Kidney epithelial cell (primary cell): ENCODE measurements at regions not wholly inside any gene's neighbourhood (a gene's known extent, or its start where the extent isn't known, plus 50 kb on each side); places are given as distances from the start of the nearest gene placed in this dataset.

ENCODE experiments used
- DNase-seq: peaks from one replicate; pipeline ENCODE4 v3.0.0-alpha.2; 2010; ENCODE audit warnings: low read depth
- H3K27me3 ChIP-seq: 2 replicates; pipeline ENCODE4 v1.6.0; 2011; ENCODE audit warnings: low read length; ENCODE audit not compliant: control insufficient read depth, insufficient read depth
- H3K36me3 ChIP-seq: 2 replicates; pipeline ENCODE4 v1.5.1; 2011; ENCODE audit warnings: low read length; ENCODE audit not compliant: control insufficient read depth, insufficient read depth
- H3K4me3 ChIP-seq: 2 replicates; pipeline ENCODE4 v1.5.1; 2011; ENCODE audit warnings: low read depth, mild to moderate bottlenecking, control low read depth, low read length
- TF ChIP-seq, protein P1 (sequence below): IDR thresholded peaks from 2 replicates; pipeline ENCODE4 v1.5.1; 2011; ENCODE audit warnings: mild to moderate bottlenecking, moderate library complexity, low read length, control low read depth, inconsistent platforms; ENCODE audit not compliant: insufficient read depth, poor library complexity, severe bottlenecking

- Histone ChIP-seq H3K4me3 (no peak overlapping the region), H3K27me3 (no peaks in the 10 kb centered on the region), H3K36me3 (no peaks in the 10 kb centered on the region)
- TF ChIP-seq, protein P1, sequence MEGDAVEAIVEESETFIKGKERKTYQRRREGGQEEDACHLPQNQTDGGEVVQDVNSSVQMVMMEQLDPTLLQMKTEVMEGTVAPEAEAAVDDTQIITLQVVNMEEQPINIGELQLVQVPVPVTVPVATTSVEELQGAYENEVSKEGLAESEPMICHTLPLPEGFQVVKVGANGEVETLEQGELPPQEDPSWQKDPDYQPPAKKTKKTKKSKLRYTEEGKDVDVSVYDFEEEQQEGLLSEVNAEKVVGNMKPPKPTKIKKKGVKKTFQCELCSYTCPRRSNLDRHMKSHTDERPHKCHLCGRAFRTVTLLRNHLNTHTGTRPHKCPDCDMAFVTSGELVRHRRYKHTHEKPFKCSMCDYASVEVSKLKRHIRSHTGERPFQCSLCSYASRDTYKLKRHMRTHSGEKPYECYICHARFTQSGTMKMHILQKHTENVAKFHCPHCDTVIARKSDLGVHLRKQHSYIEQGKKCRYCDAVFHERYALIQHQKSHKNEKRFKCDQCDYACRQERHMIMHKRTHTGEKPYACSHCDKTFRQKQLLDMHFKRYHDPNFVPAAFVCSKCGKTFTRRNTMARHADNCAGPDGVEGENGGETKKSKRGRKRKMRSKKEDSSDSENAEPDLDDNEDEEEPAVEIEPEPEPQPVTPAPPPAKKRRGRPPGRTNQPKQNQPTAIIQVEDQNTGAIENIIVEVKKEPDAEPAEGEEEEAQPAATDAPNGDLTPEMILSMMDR = no peak
- DNase-seq = no peak
Measured at GRCh38 chr5:88380332-88380731, 111.7 kb upstream of the TMEM161B start.

DNA sequence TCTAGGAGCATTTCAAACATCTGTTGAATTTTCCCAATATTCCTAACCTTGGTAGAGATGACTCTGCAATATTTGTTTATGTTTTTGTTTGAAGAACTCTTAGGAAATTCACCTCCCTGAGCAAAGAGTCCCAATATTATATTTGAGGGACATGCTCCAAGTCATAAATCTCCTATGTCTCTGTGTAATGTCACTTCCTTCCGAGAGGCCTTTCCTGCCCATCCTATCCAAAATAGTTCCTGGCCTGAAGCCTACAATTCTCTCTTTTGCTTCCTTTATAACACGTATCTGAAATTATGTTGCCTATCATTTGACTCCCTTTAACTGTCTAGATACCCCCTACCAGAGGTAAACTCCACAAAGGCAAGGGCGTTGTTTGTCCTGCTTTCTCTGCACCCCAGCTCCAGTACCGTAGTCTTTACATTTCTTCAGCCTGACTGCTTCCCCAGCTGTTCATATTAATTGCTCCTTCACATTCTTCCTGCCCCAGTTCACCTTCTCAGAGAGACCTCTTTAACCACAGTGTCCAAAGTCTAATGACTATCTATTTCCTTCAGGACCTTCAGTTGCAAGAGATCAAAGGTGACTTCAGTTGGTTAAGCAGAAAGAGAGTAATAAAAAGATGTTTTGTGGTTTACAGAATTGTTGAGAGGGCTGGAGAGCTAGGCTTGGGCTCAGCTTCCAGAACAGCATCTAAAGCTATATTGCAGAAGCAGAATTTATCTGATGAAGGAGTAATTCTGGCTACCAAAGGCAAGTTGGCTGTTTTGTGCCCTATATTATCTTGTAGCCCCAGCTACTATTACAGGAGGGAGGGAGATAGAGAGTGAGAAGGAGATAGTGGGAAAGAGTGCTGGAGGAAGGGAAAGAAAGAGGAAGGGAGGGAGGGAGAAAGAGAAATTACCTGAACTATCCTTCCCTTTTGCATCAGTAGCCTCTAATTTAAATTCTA, 109.3 kb upstream of the TMEM161B start:
- no peak overlapping the region for H3K4me3 ChIP-seq
- no peak for DNase-seq
- no peaks in the 10 kb centered on the region for H3K27me3 ChIP-seq
- TF ChIP-seq, protein P1 = no peak
- H3K36me3 ChIP-seq = no peaks in the 10 kb centered on the region

GRCh38 chr5:88377240-88377639, 108.6 kb upstream of the TMEM161B start:
- H3K4me3 ChIP-seq = no peak overlapping the region
- DNase-seq = no peak
- no peaks in the 10 kb centered on the region for H3K27me3 ChIP-seq
- TF ChIP-seq, protein P1 = no peak
- no peaks in the 10 kb centered on the region for H3K36me3 ChIP-seq

- Histone ChIP-seq H3K4me3 (no peak overlapping the region), H3K27me3 (no peaks in the 10 kb centered on the region), H3K36me3 (no peaks in the 10 kb centered on the region)
- TF ChIP-seq, protein P1 = no peak
- no peak for DNase-seq
Measured at GRCh38 chr5:88376728-88377127, 108.1 kb upstream of the TMEM161B start.

DNA sequence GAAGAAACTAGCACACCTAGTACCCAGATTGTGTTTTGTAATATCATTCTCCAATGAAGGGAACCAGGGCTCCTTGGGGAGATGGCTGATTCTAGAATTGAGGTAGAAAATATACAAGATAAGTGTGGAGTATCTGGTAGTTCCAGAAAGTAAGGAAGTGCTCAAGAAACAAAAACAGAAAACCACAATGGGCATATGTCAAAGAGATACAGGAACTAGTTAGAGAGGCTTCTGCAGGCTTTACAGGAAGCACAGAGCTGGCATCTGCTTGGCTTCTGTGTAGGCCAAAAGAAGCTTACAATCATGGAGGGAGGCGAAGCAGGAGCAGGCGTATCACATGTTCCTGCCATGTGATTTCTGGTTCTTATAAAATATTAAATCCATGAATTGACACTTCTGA, 105.7 kb upstream of the TMEM161B start:
- DNase-seq = no peak
- TF ChIP-seq, protein P1 = no peak
- Histone ChIP-seq H3K4me3 (no peak overlapping the region), H3K27me3 (no peaks in the 10 kb centered on the region), H3K36me3 (no peaks in the 10 kb centered on the region)
